Neuronal stem cell (in vitro differentiated cells): ENCODE measurements at regions not wholly inside any gene's neighbourhood (a gene's known extent, or its start where the extent isn't known, plus 50 kb on each side); places are given as distances from the start of the nearest gene placed in this dataset.
"Not testable (repeated sequence)": the region's sequence is repeated elsewhere in the genome, so short reads cannot be mapped to it uniquely, and the experiment has no call there.

ENCODE experiments used
- DNase-seq: peaks from one replicate; pipeline ENCODE4 v3.0.0-alpha.2; 2013; ENCODE audit warnings: low spot score
- H2AFZ ChIP-seq: one replicate; pipeline ENCODE4 v1.6.1; 2013; ENCODE audit warnings: mild to moderate bottlenecking, low read length, inconsistent platforms
- H2AK5ac ChIP-seq: 2 replicates; pipeline ENCODE4 v1.6.1; 2013; ENCODE audit warnings: low read depth, mild to moderate bottlenecking, inconsistent platforms, low read length, moderate library complexity, mixed read lengths
- H2BK120ac ChIP-seq: 2 replicates; pipeline ENCODE4 v1.6.1; 2013; ENCODE audit warnings: low read depth, mild to moderate bottlenecking, inconsistent platforms, low read length, moderate library complexity, mixed read lengths
- H2BK12ac ChIP-seq: one replicate; pipeline ENCODE4 v1.6.1; 2013; ENCODE audit warnings: low read length, inconsistent platforms
- H2BK15ac ChIP-seq: 2 replicates; pipeline ENCODE4 v1.6.1; 2013; ENCODE audit warnings: mild to moderate bottlenecking, low read length, inconsistent platforms, mixed read lengths
- H2BK5ac ChIP-seq: one replicate; pipeline ENCODE4 v1.6.1; 2013; ENCODE audit warnings: inconsistent platforms, mild to moderate bottlenecking, low read length, moderate library complexity
- H3K14ac ChIP-seq: one replicate; pipeline ENCODE4 v1.6.1; 2013; ENCODE audit warnings: low read length, inconsistent platforms
- H3K18ac ChIP-seq: 2 replicates; pipeline ENCODE4 v1.6.1; 2013; ENCODE audit warnings: low read length, inconsistent platforms
- H3K23ac ChIP-seq: 2 replicates; pipeline ENCODE4 v1.6.1; 2013; ENCODE audit warnings: low read depth, mild to moderate bottlenecking, mixed read lengths, low read length, inconsistent platforms; ENCODE audit not compliant: poor library complexity
- H3K27ac ChIP-seq: replicated peaks from 3 replicates; pipeline ENCODE4 v1.5.1; 2013; ENCODE audit warnings: low read length, inconsistent platforms
- H3K27me3 ChIP-seq, 3 experiments: 2 replicates each; pipeline ENCODE4 v1.6.1; 2013; ENCODE audit warnings: low read length in 3 of 3, mild to moderate bottlenecking in 2 of 3, inconsistent platforms in 1 of 3, low read depth in 1 of 3, mixed read lengths in 1 of 3, moderate library complexity in 1 of 3; ENCODE audit not compliant: control insufficient read depth in 3 of 3, insufficient read depth in 3 of 3
- H3K36me3 ChIP-seq, 2 donors: replicated peaks in 1 of 2; 2 replicates each; pipeline ENCODE4 v1.6.1; 2013; ENCODE audit warnings: low read length in 2 of 2; ENCODE audit not compliant: control insufficient read depth in 2 of 2, insufficient read depth in 2 of 2
- H3K4ac ChIP-seq: 2 replicates; pipeline ENCODE4 v1.6.1; 2013; ENCODE audit warnings: inconsistent platforms, mild to moderate bottlenecking, low read length, moderate library complexity
- H3K4me1 ChIP-seq, 2 donors: 1 replicate in 1 of 2; 2 replicates in 1 of 2; pipeline ENCODE4 v1.6.1; 2013; ENCODE audit warnings: low read length in 2 of 2, low read depth in 1 of 2; ENCODE audit not compliant: control insufficient read depth in 2 of 2, insufficient read depth in 1 of 2
- H3K4me2 ChIP-seq: one replicate; pipeline ENCODE4 v1.6.1; 2013; ENCODE audit warnings: mild to moderate bottlenecking, low read length, inconsistent platforms; ENCODE audit not compliant: insufficient read depth, poor library complexity, severe bottlenecking
- H3K4me3 ChIP-seq, 2 donors: 2 replicates each; pipeline ENCODE4 v1.5.1; 2013; ENCODE audit warnings: low read length in 2 of 2, mild to moderate bottlenecking in 2 of 2, inconsistent platforms in 1 of 2, moderate library complexity in 1 of 2
- H3K79me1 ChIP-seq: one replicate; pipeline ENCODE4 v1.6.1; 2013; ENCODE audit warnings: low read depth, mild to moderate bottlenecking, inconsistent platforms, low read length, moderate library complexity
- H3K9ac ChIP-seq: one replicate; pipeline ENCODE4 v1.6.1; 2013; ENCODE audit warnings: mild to moderate bottlenecking, low read depth, low read length, inconsistent platforms; ENCODE audit not compliant: poor library complexity
- H3K9me3 ChIP-seq, 2 donors: replicated peaks in 1 of 2; 2 replicates each; pipeline versions ENCODE3 to v1.6.1; 2013; ENCODE audit warnings: low read length in 2 of 2, mild to moderate bottlenecking in 2 of 2, inconsistent platforms in 1 of 2, low read depth in 1 of 2, mixed read lengths in 1 of 2, moderate library complexity in 1 of 2; ENCODE audit not compliant: control insufficient read depth in 2 of 2, insufficient read depth in 1 of 2
- H4K8ac ChIP-seq: one replicate; pipeline ENCODE4 v1.6.1; 2013; ENCODE audit warnings: low read depth, mild to moderate bottlenecking, inconsistent platforms, low read length, moderate library complexity
- H4K91ac ChIP-seq: one replicate; pipeline ENCODE4 v1.6.1; 2013; ENCODE audit warnings: low read length, low read depth, mild to moderate bottlenecking, inconsistent platforms; ENCODE audit not compliant: poor library complexity
- WGBS, 2 donors: extraction: QIAGEN DNeasy Blood & Tissue Kit; methylation state at CpG; one replicate each; pipeline ENCODE4 v1.1.7; 2013; ENCODE audit warnings: missing lambda C conversion rate in 2 of 2, mixed read lengths in 1 of 2; ENCODE audit not compliant: insufficient read length in 2 of 2, insufficient replicate concordance in 1 of 2; ENCODE audit errors: extremely low coverage in 2 of 2; 5-methylcytosine and 5-hydroxymethylcytosine counted together

- no CpG with 5 or more reads among the region's 6 CpGs for WGBS, 2 donors
Measured at GRCh38 chr4:3620365-3620764, 88.1 kb upstream of the LRPAP1 start.

GRCh38 chr4:3619698-3620097, 87.5 kb upstream of the LRPAP1 start:
- H4K8ac ChIP-seq, H3K4me2 ChIP-seq, H2BK12ac ChIP-seq, H3K4ac ChIP-seq, H3K23ac ChIP-seq, DNase-seq, H2BK120ac ChIP-seq, H3K9ac ChIP-seq, H2AK5ac ChIP-seq, H2AFZ ChIP-seq, H3K14ac ChIP-seq, H3K9me3 ChIP-seq, H3K36me3 ChIP-seq, H3K27me3 ChIP-seq, H2BK5ac ChIP-seq, H3K18ac ChIP-seq, H4K91ac ChIP-seq, H2BK15ac ChIP-seq, H3K4me3 ChIP-seq, H3K27ac ChIP-seq, H3K79me1 ChIP-seq: not testable (repeated sequence)
- peaks cover 6 to 15% of the 10 kb centered on the region in 2 donors for H3K4me1 ChIP-seq
- no CpG with 5 or more reads among the region's 4 CpGs for WGBS, 2 donors

More at GRCh38 chr4:3620365-3620764, 88.1 kb upstream of the LRPAP1 start:
- H3K4me3 ChIP-seq, H3K36me3 ChIP-seq, H3K9ac ChIP-seq, H3K14ac ChIP-seq, H3K79me1 ChIP-seq, H3K27ac ChIP-seq, H4K8ac ChIP-seq, H3K4me2 ChIP-seq, H3K9me3 ChIP-seq, H3K4ac ChIP-seq, DNase-seq, H4K91ac ChIP-seq, H3K27me3 ChIP-seq, H2AK5ac ChIP-seq, H2AFZ ChIP-seq, H3K23ac ChIP-seq, H3K18ac ChIP-seq, H2BK120ac ChIP-seq, H2BK15ac ChIP-seq, H2BK12ac ChIP-seq, H2BK5ac ChIP-seq: not testable (repeated sequence)
- peaks cover 6 to 18% of the 10 kb centered on the region in 2 donors for H3K4me1 ChIP-seq

GRCh38 chr4:3618341-3618740, 86.1 kb upstream of the LRPAP1 start:
- not testable (repeated sequence) for H2BK120ac ChIP-seq, H3K4ac ChIP-seq, H3K79me1 ChIP-seq, H2BK12ac ChIP-seq, H3K4me3 ChIP-seq, DNase-seq, H2AK5ac ChIP-seq, H4K91ac ChIP-seq, H3K36me3 ChIP-seq, H3K4me2 ChIP-seq, H2BK15ac ChIP-seq, H2AFZ ChIP-seq, H4K8ac ChIP-seq, H3K14ac ChIP-seq, H3K18ac ChIP-seq, H3K23ac ChIP-seq, H3K9ac ChIP-seq, H3K27me3 ChIP-seq, H2BK5ac ChIP-seq, H3K27ac ChIP-seq, H3K9me3 ChIP-seq
- no CpG with 5 or more reads among the region's 3 CpGs for WGBS, 2 donors
- H3K4me1 ChIP-seq, result peaks cover 0 to 12% of the 10 kb centered on the region in 2 donors

- Histone ChIP-seq H3K14ac (no peak overlapping the region), H3K27ac (no peak overlapping the region), H3K9me3 (no peaks in the 10 kb centered on the region), H3K27me3 (no peaks in the 10 kb centered on the region), H3K79me1 (peaks cover 2% of the 10 kb centered on the region), H3K18ac (peak overlapping the region; percentile 93), H2BK12ac (peak overlapping the region; percentile 89), H3K36me3 (no peaks in the 10 kb centered on the region), H2BK120ac (peak overlapping the region; percentile 72), H3K4ac (no peak overlapping the region), H4K91ac (peak overlapping the region; percentile 46), H3K9ac (no peak overlapping the region), H2AFZ (no peak overlapping the region), H2BK15ac (peak overlapping the region; percentile 70), H4K8ac (no peak overlapping the region), H3K4me1 (peaks cover 0 to 16% of the 10 kb centered on the region in 2 donors), H3K4me3 (no peak overlapping the region), H3K4me2 (no peak overlapping the region), H2AK5ac (peak overlapping the region; percentile 84), H2BK5ac (peak overlapping the region; percentile 29), H3K23ac (no peak overlapping the region)
- no peak for DNase-seq
- no CpG with 5 or more reads among the region's 40 CpGs for WGBS, 2 donors
Measured at GRCh38 chr4:3615386-3616286, 83.4 kb upstream of the LRPAP1 start.
